Hematopoietic multipotent progenitor cell treated with erythropoietin and hydrocortisone succinate and interleukin-3 and kit ligand, for 8 days (in vitro differentiated cells): ENCODE measurements at regions not wholly inside any gene's neighbourhood (a gene's known extent, or its start where the extent isn't known, plus 50 kb on each side); places are given as distances from the start of the nearest gene placed in this dataset.

Experiments used
- DNase-seq: peaks from one replicate; pipeline ENCODE4 v3.0.0-alpha.2; 2015

- no peak for DNase-seq
Observed at GRCh38 chr12:3945671-3946070, 72.5 kb upstream of the PARP11 start.

- no peak for DNase-seq
Observed at GRCh38 chr12:3944620-3945019, 71.4 kb upstream of the PARP11 start.

GRCh38 chr12:3938042-3938544 is 64.9 kb upstream of the PARP11 start:
- no peak for DNase-seq

DNA sequence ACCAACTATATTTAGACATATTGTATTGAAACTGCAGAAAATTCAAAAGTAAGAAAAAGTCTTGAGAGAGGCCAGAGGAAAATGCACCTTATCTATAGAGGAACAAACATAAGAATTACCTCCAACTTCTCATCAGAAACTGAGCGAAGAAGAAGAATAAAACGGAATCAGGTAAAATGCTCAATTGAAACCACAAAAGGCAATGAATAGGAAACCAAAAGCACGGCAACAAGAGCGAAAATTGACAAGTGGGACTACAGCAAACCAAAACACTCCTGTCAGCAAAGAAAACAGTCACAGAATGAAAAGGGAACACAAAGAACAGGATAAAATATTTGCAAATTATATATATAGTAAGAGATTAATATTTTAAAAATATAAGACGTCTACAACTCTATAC is 61.9 kb upstream of the PARP11 start:
- no peak for DNase-seq

- no peak for DNase-seq
Observed at GRCh38 chr12:3933819-3934192, 60.6 kb upstream of the PARP11 start.

- no peak for DNase-seq
Observed at GRCh38 chr12:3933074-3933818, 60.0 kb upstream of the PARP11 start.

DNA sequence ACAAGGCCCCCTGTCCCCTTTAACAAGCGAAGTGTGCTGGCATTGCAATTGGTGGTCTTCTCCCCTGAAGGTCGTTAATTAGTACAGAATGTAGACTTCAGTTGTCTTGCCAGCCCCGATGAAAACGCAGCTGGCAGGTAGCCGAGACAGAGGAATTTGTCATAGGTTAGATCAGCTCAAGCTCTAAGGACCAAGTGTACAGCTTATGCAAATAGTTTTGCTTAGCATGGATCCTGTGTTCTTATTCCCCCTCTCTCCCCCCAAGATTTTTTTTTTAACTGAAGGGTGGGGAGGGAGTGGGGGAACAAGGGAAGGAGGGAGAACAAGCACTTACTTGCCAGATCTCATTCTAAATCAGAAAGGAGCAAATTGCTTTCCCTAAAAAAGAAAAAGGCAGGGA is 58.6 kb upstream of the PARP11 start:
- DNase-seq, result no peak

DNA sequence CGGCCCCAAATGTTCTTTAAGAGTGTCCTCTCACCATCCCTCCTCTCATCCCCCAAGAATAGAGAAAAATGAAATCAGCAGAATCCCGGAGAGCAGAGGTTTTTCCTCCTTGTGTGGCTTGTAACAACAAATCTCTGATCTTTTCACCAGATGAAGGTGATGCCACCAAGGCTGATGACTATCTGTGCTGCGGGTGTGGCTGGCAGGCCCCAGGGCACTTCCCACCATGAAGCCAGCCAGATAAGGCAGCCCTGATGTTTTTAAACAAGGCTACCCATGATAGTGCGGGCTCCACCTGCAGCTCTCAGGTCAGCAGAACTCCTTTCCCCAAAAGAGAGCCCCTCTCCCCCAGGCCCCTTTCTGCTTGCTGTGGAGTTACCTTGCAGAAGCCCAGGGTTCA is 58.0 kb upstream of the PARP11 start:
- no peak for DNase-seq

GRCh38 chr12:3929875-3930615 is 56.8 kb upstream of the PARP11 start:
- no peak for DNase-seq

DNA sequence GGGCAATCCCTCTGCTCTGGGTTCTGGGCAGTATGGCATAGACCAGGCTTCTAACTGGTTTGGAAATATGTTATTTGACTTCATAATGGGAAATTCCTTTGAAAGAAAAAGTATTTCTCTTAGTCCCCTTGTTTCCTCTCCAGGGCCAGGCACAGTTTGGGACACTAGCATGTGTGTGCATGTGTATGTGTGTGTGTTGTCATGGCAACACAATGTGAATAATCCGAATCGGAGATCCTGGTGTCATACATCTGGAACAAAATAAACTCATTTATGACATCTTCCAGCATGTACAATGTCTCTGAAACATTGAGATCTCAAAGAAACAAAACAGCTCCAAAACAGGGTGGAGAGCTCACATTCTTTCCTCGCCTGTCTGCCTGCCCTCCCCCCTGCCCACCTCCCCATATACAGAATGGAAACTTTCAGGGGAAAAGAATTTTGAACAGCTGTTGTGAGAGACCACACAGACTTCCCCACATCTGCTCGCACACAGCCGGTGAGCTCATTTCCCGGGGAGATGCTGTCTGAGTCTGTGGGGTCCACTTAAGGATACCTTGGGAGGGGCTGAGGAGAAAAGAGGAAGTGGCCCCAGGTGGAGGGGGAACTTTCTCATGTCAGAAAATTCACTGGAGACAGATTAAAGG is 55.5 kb upstream of the PARP11 start:
- no peak for DNase-seq

DNA sequence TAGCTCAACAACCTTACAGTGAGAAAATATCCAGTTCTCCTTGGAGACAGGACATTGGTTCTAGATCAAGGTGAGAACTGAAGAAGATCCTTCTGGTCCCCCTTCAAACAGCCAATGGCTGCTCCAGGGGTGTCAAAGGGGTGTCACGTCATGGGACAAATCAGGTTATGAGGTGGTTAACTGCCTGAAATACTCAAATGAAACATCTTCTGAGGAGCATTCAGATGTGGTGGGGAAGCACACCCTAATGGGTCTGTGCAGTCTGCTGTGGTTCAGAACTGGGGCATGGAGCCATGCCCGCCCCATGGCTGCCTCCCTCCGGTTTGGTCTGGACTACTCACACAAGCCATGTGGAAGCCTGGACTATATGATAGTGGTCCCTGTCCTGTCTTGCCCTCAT is 52.4 kb upstream of the PARP11 start:
- no peak for DNase-seq

DNA sequence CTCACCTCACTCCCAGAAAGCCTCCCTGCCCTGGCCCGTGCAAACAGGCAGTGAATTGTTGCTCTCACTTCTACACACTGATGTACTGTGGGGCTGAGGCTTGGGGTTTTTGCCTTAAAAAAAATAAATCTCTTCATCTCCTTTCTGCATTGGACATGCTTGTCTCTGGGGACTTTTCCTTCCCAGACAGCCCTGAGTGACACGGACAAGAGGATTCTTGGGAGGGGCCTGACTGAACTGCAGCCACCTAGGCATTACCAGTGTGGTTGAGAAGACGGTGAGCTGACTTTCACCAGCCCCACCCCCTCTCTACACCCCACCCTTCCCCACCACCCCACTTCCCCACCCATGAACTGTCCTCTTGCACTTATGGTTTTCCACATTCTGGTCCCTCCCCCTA is 51.6 kb upstream of the PARP11 start:
- DNase-seq, result no peak

DNA sequence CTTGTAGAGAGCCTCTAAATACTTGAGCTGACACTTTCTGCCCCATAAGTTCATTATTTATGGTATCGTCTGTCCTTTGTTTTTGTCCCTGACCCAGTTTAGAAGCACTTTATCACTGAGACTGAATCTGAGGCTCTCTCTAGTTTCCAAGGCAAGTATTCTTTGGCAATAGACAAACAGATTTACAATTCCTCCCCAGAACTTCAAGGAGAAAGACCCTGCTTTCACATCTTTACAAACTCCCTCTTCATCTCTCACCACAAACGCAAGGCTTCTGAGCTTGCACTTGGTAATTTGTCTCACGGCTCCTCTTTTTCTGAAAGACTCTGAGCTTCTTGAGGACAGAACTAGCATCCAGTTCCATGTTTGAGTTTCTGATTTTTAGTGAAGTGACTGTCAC is 49.8 kb upstream of the PARP11 start:
- no peak for DNase-seq
